ENCODE measurements at regions not wholly inside any gene's neighbourhood (a gene's known extent, or its start where the extent isn't known, plus 50 kb on each side); places are given as distances from the start of the nearest gene placed in this dataset.
A peak's percentile ranks its signal among the peaks of the same experiment; 100 is the strongest.

GRCh38 chr2:226615891-226616290 is 183.7 kb downstream of the IRS1 start:
- no peaks in the 10 kb centered on the region for H3K9me3 ChIP-seq (ENCODE audit: low read depth)
- H3K27me3 ChIP-seq = no peaks in the 10 kb centered on the region
- no peaks in the 10 kb centered on the region for H3K36me3 ChIP-seq
- no peak overlapping the region for H3K4me3 ChIP-seq
- no peak overlapping the region for H3K27ac ChIP-seq
- no peak for TF ChIP-seq CTCF (IDR thresholded peaks at IDR 0.05; ENCODE audit: low read depth, low read length)
- H3K4me1 ChIP-seq (ENCODE audit: low read depth) = no peaks in the 10 kb centered on the region
- DNase-seq (ENCODE audit: low read depth in 1 of 2, low spot score in 1 of 2) = no peak

GRCh38 chr2:226611944-226612318 is 187.7 kb downstream of the IRS1 start:
- no peak for TF ChIP-seq CTCF (IDR thresholded peaks at IDR 0.05; ENCODE audit: low read depth, low read length)
- Histone ChIP-seq H3K4me3 (no peak overlapping the region), H3K36me3 (no peaks in the 10 kb centered on the region), H3K27me3 (no peaks in the 10 kb centered on the region), H3K27ac (no peak overlapping the region), H3K9me3 (ENCODE audit: low read depth) (no peaks in the 10 kb centered on the region), H3K4me1 (ENCODE audit: low read depth) (no peaks in the 10 kb centered on the region)
- DNase-seq (ENCODE audit: low read depth in 1 of 2, low spot score in 1 of 2) = no peak

- Histone ChIP-seq H3K36me3 (no peaks in the 10 kb centered on the region), H3K4me3 (no peak overlapping the region), H3K9me3 (ENCODE audit: low read depth) (no peaks in the 10 kb centered on the region), H3K27me3 (no peaks in the 10 kb centered on the region), H3K27ac (no peak overlapping the region), H3K4me1 (ENCODE audit: low read depth) (no peaks in the 10 kb centered on the region)
- no peak for DNase-seq (ENCODE audit: low read depth in 1 of 2, low spot score in 1 of 2)
- no peak for TF ChIP-seq CTCF (IDR thresholded peaks at IDR 0.05; ENCODE audit: low read depth, low read length)
Measured at GRCh38 chr2:226611196-226611943, 188.2 kb downstream of the IRS1 start.

GRCh38 chr2:226609366-226609765 is 190.3 kb downstream of the IRS1 start:
- Histone ChIP-seq H3K4me3 (no peak overlapping the region), H3K27me3 (no peaks in the 10 kb centered on the region), H3K9me3 (ENCODE audit: low read depth) (no peaks in the 10 kb centered on the region), H3K4me1 (ENCODE audit: low read depth) (no peaks in the 10 kb centered on the region), H3K36me3 (no peaks in the 10 kb centered on the region), H3K27ac (no peak overlapping the region)
- TF ChIP-seq CTCF (IDR thresholded peaks at IDR 0.05; ENCODE audit: low read depth, low read length) = no peak
- DNase-seq (ENCODE audit: low read depth in 1 of 2, low spot score in 1 of 2) = peak in 1 of 2 donors; percentile 79

GRCh38 chr2:226608451-226608850 is 191.2 kb downstream of the IRS1 start:
- TF ChIP-seq CTCF (IDR thresholded peaks at IDR 0.05; ENCODE audit: low read depth, low read length) = no peak
- H3K27ac ChIP-seq = no peak overlapping the region
- DNase-seq (ENCODE audit: low read depth in 1 of 2, low spot score in 1 of 2) = no peak
- no peak overlapping the region for H3K4me3 ChIP-seq
- no peaks in the 10 kb centered on the region for H3K9me3 ChIP-seq (ENCODE audit: low read depth)
- H3K4me1 ChIP-seq (ENCODE audit: low read depth) = no peaks in the 10 kb centered on the region
- no peaks in the 10 kb centered on the region for H3K36me3 ChIP-seq
- H3K27me3 ChIP-seq = no peaks in the 10 kb centered on the region

Data from cardiac muscle cell (in vitro differentiated cells and primary cell).